Heart left ventricle (tissue), 13 donors: ENCODE measurements at regions not wholly inside any gene's neighbourhood (a gene's known extent, or its start where the extent isn't known, plus 50 kb on each side); places are given as distances from the start of the nearest gene placed in this dataset.

ENCODE experiments used
- POLR2A ChIP-seq, 2 donors: fragments of 450-650 bp; IDR thresholded peaks; one replicate each; pipeline ENCODE4 v1.6.1; 2017; ENCODE audit warnings: antibody characterized with exemption in 2 of 2, mild to moderate bottlenecking in 2 of 2, moderate library complexity in 2 of 2
- TF ChIP-seq, protein P1 (sequence below), 12 donors: fragments of 200-600 bp; sonication (generic) in 4 of 12; IDR thresholded peaks; one replicate each; pipeline versions ENCODE4 v1.5.0 to v1.8.0; 2018 to 2022; ENCODE audit warnings: antibody characterized with exemption in 12 of 12, mild to moderate bottlenecking in 5 of 12
- donor health status: ischemic (EF 13 %, LVEDD 7.1; RV severe dilation, severe dysfunction).
- donor health status: DM: no; HTN: yes; CAD: no.
- donor health status: DM: no; HTN: no; CAD: no.
- donor health status: ischemic (EF 25% LVEDD 6.9; RV normal size, moderate dysfunction).
- donor health status: ischemic (EF 25% LVEDD 5.7; RV mildly dilated, moderate dysfunction).
- donor health status: ischemic (EF 35%, LVEDD 5.7; RV mildly dilated, moderate dysfunction).
- donor health status: nonischemic (EF 11% LVEDD 7.7; RV severe dilation, severe dysfunction).
- donor health status: DM: yes; HTN: yes; CAD: no.
- donor health status: PGD.
- donor health status: ischemic (EF 29% LVEDD 5.4; RV normal size, mild dysfunction).
- donor health status: nonischemic (EF 23%, LVEDD 6.1; RV moderate dilation, normal function).

DNA sequence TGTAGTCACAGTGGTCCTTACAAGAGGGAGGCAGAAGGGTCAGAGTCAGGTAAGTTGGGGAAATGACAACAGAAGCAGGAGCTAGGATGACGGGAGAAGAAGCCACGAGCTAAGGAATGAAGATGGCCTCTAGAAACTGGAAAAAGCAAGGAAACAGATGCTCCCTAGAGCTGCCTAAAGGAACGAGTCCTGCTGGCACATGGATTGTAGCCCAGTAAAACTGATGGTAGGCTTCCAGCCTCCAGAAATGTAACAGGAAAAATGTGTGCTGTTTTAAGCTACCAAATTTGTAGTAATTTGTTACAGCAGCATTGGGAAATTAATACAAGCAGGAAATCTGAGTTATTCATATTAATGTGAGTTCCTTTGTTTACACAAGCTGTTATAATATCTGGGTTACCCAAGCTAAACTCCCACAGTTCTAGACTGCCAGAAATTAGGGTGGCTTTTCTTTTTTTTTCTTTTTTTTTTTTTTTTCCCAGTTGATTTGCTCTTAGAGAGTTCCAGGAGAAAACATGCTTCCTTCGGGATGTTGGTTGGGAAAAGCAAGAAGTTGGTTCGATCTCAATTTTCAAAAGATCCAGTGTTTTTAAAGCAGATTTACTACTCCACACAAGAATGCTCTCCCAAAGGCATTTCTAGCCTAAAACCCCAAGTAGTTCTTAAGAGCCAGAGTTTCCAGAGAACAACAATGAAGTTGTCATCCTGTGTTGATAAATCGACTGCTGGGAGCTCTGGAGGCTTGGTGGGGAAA, 400.0 kb upstream of the SLC24A2 start:
- no peak for TF ChIP-seq POLR2A (IDR thresholded peaks at IDR 0.05)
- TF ChIP-seq, protein P1, sequence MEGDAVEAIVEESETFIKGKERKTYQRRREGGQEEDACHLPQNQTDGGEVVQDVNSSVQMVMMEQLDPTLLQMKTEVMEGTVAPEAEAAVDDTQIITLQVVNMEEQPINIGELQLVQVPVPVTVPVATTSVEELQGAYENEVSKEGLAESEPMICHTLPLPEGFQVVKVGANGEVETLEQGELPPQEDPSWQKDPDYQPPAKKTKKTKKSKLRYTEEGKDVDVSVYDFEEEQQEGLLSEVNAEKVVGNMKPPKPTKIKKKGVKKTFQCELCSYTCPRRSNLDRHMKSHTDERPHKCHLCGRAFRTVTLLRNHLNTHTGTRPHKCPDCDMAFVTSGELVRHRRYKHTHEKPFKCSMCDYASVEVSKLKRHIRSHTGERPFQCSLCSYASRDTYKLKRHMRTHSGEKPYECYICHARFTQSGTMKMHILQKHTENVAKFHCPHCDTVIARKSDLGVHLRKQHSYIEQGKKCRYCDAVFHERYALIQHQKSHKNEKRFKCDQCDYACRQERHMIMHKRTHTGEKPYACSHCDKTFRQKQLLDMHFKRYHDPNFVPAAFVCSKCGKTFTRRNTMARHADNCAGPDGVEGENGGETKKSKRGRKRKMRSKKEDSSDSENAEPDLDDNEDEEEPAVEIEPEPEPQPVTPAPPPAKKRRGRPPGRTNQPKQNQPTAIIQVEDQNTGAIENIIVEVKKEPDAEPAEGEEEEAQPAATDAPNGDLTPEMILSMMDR (IDR thresholded peaks at IDR 0.05), result no peak
